NCI-H2171 treated with DMSO at 0.1 percent for 48 hours (cell line): ENCODE measurements at regions not wholly inside any gene's neighbourhood (a gene's known extent, or its start where the extent isn't known, plus 50 kb on each side); places are given as distances from the start of the nearest gene placed in this dataset.
A peak's percentile ranks its signal among the peaks of the same experiment; 100 is the strongest.
"Not testable (repeated sequence)": the region's sequence is repeated elsewhere in the genome, so short reads cannot be mapped to it uniquely, and the experiment has no call there.

Experiments
- DNase-seq: peaks from one replicate; lab custom pipeline; 2025; lab: John Stamatoyannopoulos, UW

DNA sequence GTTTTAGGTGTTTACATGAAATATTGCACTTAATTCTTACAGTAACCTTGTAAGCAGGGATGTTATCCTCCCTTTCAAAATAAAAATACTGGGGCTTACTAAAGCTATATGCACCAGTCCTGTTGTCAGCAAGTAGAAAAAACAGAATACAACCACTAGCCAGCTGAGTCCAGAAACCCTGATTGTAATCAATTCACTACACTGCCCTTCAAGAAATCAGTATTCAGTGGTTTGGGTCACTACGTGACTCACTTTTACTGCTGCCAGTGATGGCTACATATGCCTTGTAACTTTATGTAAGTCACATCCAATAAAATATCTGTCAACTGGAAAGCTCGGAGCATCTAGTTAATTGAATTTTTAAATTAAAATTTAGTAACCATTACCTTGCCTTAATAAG lies 376.3 kb upstream of the DEPDC1 start:
- no peak for DNase-seq

DNA sequence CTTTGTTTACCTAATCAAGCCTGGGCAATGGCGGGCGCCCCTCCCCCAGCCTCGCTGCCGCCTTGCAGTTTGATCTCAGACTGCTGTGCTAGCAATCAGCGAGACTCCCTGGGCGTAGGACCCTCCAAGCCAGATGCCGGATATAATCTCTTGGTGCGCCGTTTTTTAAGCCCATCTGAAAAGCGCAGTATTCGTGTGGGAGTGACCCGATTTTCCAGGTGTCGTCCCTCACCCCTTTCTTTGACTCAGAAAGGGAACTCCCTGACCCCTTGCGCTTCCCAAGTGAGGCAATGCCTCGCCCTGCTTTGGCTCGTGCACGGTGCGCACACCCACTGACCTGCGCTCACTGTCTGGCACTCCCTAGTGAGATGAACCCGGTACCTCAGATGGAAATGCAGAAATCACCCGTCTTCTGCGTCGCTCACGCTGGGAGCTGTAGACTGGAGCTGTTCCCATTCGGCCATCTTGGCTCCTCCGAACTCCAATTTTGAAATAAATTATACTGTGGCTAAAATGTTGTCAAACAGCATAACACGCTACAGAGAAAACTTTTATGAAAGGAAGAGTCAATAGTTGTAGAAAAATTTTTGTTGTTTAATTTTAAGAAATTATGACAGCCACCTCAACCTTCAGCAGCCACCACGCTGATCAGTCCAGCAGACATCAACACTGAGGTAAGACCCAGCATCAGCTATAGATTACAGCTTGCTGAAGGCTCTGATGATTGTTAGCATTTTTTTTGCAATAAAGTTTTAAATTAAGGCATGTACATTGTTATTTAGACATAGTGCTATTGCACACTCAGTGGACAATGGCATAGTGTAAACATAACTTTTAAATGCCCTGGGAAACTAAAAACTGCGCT lies 384.7 kb upstream of the DEPDC1 start:
- DNase-seq, result peak; percentile 68

DNA sequence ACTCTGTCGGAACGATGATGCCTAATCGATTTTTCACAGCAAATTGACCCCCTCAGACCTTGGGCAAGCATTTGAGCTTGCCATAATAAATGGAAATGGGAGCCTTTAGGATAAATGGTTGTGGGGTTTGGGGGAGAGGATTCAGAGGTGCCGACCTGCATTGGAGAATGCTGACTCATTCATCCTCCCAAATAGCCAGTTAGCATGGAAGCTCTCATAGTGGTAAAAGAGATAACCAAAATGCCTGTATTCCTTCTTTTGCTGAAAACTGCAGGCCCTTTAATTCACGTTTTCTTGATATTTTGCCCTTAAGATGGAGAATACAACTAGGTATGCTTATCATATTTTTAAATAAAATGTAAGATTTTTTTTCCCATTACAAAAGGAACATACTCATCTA lies 392.6 kb upstream of the DEPDC1 start:
- no peak for DNase-seq

DNA sequence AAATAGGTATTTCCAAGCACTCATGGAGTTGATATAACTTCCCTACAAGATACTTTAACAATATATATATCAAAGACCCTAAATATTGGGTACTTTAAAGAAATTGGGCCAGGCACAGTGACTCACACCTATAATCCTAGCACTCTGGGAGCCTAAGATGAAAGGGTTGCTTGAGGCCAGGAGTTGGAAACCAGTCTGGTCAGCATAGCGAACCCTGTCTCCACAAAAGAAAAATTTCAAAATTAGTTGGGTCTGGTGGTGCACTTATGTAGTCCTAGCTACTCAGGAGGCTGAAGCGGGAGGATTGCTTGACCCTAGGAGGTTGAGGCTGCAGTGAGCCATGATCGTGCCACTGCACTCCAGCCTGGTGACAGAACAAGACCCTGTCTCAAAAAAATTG lies 393.9 kb upstream of the DEPDC1 start:
- no peak for DNase-seq

DNA sequence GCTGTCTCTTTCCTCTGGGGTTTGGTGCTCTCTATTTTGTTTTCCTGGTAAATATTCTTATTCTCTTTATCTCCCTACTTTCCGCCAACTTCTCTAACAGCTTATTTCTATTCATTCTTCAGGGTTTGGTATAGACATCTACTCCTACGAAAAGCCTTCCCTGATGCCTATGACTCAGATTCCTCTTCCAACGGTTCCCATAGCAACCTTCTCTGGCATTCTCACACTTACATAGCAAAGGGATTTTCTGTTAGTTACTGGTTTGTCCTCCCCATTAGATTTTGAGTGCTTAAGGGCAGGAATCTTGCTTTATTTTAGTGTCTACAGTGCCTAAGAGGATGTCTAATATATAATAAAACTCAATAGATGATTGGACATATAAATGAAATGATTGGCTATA lies 407.6 kb upstream of the DEPDC1 start:
- DNase-seq, result no peak

DNA sequence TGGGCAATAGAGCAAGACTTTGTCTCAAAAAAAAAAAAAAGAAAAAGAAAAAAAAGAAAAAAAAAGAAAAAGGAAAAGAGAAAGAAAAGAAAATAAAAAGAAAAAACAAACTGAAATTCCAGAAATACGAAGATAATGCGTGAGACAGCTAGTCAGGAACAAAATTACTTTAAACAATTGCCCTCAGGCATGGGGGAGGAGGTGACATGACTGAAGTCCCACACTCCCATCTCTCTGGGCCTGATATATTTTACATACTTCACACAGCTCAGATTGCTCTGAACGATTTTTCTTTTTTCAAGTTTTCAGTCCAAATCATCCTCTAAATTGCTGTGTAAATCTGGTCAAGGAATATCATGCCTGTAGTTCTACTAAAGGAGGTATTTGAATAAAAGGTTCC lies 409.5 kb upstream of the DEPDC1 start:
- DNase-seq, result no peak

DNA sequence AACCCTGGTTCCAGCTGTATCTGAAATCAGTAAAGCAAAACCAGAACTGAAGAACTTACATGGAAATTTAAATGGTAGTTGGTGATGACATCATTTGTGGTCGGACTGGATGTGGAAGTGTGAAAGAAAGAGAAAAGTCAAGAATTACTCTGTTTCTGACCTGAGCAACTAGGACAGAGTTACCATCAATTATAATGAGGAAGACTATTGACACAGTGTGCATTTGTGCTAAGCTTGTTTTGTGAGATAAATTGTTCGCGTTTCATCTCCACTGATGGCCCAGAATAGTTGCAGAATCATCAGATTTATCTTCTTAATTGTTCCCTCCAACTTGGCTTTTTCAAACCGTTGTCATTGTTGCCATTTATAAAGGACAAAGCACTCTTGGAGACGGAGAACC lies 410.6 kb upstream of the DEPDC1 start:
- no peak for DNase-seq

DNA sequence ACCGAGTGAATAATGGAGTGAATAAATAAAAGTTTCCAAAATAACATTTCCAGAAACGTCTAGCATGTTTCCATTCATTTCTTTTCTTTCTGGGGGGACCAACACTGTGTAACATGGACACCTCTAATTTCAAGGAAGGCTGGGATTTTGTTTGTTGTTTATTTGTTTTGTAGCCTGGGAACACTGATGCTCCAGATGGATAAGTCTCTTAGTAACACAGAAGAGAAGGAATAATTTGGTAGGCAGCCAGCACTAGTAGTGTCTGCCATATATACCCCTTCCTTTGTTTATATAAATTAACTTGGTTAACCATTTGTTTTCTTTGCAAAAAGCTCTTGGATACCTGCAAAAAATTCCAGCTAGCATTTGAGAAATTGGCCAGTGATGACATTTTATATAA lies 411.4 kb upstream of the DEPDC1 start:
- DNase-seq, result peak; percentile 35

DNA sequence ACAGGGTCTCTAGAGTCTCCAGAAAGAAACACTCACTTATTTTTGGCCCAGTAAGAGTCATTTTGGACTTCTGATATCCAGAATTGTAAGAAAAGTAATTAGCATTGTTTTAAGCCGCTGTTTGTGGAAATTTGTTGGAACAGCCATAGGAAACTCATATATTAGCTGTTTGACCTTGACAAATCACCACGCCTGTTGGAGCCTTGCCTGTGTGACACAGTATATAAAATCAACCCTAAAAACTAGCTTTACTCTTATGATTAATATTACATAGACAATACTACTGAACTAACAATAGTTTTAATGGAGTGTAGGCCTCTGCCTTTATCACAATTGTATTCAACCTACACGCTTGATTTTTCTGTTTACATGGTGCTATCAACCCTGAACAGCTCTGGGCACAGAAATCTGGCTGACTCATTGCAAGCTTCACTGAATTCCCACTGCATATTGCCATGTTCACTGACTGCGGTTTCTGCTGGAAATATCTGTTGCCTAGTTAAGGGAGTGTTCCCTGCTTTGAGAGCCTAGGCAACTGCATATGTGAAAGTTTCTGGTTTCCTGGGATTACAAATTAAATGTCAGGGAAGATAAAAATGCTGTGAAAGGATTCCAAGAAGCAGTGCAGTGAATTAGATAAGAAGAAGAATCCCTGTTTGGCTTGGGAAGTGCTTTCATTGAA lies 419.5 kb upstream of the DEPDC1 start:
- DNase-seq, result peak; percentile 60

DNA sequence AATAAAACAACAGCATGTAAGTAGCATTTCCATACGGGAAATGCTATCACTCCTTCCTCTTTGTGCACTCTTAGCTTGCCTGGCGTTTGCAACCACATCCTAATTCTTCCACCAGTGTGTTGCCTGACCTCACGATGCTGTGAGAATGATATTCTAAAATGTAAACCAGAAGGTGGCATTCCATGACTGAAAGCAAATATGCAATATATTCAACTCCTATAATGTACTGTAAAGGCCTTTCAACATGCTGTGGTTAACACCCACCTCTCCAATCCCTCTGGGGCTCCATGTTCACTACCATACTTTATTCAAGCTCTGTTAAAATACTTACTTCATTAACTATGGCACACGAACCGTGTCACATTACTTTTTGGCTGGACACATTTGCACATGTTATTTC lies 420.6 kb upstream of the DEPDC1 start:
- DNase-seq, result no peak

DNA sequence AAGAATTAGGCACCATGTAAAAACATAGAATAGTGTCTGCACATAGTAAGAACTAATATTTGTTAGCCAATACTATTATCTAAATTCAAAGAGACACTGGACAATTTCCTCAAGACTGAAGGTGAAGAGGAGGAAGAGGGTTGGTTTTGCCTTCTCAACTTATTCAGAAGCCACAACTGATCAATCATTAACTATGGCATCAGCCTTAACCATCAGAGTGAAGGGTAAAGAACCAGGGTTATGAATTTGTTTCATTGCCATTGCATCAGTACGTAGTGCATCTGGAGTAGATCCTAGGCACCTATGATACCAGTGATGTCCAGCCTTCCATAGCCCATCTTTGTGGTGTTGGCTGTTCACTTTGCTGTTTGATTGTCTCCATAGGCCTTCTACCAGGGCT lies 421.7 kb upstream of the DEPDC1 start:
- no peak for DNase-seq

DNA sequence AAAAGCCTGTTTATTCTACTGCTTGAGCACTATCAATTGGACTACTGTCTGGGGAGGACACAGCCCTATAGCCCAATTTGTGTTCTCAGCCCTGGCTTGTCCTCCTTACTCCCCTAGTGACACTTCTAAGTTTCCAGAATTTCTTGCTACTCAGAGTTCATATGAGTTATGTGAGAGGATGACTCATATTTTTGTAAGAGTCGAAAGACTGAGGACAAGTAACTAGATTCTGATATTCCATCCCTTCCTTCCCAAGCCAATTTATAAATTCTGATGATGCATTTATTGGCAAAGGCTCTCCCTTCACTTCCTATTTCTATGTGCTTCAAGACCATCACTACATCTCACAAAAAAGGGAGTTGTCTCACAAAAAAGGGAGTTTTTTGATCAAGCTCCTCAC lies 422.2 kb upstream of the DEPDC1 start:
- DNase-seq, result no peak

DNA sequence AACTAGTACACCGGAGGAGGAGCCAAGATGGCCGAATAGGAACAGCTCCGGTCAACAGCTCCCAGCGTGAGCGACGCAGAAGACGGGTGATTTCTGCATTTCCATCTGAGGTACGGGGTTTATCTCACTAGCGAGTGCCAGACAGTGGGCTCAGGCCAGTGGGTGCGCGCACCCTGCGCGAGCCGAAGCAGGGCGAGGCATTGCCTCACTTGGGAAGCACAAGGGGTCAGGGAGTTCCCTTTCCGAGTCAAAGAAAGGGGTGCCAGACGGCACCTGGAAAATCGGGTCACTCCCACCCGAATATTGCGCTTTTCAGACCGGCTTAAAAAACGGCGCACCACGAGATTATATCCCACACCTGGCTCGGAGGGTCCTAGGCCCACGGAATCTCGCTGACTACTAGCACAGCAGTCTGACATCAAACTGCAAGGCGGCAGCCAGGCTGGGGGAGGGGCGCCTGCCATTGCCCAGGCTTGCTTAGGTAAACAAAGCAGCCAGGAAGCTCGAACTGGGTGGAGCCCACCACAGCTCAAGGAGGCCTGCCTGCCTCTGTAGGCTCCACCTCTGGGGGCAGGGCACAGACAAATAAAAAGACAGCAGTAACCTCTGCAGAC lies 426.7 kb upstream of the DEPDC1 start:
- not testable (repeated sequence) for DNase-seq

DNA sequence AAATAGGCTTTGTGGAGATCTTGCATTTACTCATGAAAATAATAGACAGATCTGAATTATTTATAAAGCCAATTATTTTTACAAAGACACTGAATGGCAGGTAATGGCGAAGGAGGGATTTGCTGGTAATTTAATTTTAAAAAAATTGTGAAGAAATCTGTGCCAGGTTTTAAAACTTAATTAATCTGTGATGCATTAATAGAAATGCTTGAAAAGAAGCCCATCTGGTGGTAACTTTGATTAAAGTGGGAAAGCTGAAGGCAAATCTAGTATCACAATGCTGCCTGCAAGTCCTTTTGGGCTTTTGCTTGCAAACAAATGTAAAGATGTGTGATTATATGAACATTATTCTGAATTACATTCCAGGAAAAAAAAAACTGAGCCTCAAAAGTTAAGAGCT lies 433.2 kb upstream of the DEPDC1 start:
- DNase-seq, result no peak

DNA sequence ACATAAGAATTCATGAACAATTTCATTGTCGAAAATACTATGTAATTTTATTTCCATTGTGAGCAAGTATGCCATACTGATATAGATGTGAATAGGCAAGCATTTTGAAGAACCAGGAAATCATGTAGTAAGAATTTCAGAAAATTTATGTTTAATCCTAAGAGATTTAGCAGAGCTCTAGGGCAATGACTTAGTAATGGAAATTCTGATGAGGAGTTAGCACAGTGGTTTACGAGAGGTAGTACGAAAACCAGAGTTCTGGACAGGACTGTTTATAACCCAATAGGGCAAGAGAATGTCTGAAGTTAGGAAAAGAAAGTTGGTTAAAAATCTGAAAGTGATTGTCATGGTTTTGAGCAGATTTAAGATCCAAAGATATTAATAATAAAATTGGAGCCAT lies 439.6 kb upstream of the DEPDC1 start:
- DNase-seq, result no peak

DNA sequence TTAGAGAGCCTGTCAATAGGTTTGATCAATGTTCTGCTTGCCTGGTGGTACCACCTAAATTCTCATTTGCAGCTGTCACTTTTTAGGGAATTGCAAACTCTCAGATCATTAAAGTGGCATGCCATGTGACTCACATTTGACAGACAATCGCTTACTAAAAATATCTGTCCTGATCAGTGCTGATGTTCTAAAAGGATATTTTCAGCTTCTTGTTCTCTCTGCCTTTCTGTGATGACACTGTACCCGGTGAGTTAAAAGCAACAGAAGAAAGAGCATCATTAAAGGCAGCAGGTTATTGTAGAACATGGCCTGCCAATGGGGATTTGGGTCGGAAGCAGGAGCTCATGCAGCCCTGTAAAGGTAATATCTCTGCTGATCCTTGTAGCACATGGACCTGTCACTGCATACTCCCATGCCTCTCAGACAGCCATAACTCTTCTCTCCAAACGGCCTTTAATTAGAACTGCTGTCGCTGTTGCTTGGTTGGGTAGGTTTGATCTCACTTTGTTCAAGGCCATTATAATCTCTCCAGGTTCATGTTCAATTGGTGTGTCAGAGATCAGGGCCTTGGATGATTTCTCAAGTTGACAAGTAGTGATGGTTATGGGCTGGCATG lies 441.3 kb upstream of the DEPDC1 start:
- no peak for DNase-seq

DNA sequence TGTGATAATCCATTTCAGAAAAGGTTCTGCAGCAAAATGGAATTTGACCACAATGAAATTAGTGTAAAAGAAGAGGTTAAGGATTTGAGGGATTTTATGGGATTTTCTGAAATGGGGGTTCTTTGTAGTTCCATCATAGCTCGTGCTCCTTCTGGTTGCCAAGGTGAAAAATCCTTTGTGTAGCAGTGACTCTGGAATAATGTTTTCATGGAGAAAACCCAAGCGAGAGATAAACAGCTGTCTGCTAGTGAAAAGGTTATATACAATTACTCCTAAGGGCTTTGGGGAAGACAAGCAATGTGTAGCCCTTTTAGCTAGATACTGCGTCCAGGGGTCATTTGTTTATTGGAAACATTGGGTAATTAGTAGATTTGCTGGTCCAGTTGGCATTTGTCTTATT lies 453.2 kb upstream of the DEPDC1 start:
- DNase-seq, result no peak

DNA sequence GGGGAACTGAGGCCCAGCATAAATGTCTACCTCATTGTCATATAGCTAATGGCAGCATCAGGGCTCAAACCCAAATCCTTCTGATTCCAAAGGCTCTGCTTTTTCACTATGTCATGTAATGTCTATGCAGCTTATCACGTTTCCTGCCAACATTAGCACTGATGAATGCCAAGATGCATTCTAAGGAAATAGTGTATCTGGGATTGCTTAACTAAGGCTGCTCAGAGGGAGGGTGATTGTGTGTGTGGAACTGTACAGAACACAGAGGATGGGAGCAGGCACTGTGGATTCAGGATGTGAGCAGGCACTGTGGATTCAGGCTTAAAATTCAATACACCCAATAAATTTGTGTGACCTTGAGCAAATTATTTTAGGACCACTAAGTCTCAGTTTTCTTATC lies 456.4 kb upstream of the DEPDC1 start:
- DNase-seq, result no peak

DNA sequence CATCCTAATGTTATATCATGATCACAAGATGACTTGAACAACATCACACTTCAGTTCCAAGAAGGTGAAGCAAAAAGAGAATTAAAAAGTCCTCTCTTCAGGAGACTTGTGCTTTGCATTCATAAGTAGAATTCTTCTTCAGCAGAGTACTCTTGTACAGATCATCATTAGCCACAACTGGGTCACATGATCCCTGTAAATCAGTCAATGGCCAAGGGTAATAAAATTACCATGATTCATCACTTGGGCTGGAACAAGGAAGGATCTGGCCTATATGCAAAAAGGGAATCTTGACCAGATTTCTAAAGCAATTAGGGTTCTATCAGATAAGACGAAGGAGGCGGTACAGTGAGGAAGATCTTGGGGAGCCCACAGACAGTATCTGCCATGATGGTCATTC lies 458.0 kb upstream of the DEPDC1 start:
- DNase-seq, result no peak

DNA sequence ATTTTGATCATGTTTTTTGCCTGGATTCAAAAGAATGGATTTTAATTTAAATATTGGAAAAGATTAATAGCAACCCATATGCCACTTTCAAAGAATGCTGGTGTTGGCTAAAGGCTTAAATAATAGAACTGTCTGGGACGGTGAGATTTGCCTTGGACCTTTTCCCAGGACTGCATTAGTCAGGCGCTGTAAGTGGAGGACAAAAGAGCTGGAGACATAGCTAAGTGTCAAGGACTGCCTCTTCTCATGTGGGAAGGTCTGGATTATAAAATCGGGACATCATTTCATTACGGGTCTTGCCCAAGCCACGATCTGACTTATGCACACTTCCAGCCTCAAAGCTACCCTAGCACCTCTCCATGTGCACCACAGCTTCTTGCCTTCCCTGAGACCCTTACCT lies 458.5 kb upstream of the DEPDC1 start:
- DNase-seq, result no peak

DNA sequence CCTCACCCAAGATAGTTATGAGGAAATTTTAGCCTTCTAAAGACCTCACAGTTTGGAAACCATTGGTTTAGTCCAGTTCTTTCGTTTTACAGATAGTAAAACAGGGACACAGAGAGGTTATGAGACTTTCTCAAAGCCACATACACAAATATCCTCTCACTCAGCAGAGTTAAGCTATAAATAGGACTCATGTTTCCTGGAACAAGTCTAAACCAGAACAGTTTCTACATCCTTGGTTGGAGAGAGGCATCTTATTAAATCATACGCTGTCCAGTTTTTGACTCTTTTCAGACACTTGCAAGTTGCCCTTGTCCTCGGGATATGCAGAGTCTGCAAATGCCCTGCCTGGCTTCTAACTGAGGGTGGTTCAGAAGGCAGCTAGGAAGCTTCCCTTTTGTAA lies 462.1 kb upstream of the DEPDC1 start:
- DNase-seq, result no peak

DNA sequence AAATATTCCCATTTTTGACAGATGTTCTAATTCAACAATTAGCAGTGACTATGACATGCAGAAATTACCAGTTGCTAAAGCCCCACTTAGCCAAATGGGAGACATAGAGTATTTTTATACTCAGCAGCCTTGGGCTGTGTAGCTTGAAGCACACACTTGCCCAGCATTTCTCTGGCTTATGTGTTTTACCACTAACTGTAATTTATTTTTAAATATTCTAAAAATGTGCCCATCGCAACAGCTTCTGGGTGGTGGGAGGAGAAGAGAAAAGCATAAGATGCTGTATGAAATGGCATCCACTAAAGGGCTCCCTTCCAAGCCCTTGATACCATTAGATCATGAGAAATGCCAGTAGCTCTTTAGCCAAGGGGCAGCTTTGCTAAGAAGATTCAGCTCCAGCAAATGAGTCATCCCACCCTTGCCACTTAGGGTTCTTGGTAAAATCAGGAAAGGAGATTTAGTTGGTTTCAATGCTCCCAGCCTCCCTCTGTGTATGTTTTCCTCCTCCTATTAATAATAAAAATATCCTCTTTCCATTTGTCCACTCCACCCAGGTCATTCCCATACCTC lies 462.7 kb upstream of the DEPDC1 start:
- no peak for DNase-seq

DNA sequence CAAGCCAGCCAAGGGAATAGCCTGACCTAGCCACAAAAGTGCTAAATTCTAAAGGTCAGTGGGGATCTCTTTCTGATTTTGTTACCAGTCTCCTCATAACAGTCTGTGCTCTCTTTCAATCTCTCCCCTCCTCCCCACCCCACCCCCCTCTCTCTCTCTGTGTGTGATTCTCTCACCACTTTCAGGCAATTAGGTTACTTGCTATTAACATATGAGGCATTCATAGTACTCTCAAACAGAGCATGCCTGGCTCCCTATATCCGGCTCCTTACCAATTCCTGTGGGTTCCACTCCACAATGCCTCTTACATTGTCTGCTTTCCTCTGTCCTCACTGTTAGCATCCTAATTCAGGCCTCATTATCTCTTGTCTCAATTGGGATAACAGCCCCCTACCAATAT lies 464.3 kb upstream of the DEPDC1 start:
- no peak for DNase-seq
